H1 (cell line): ENCODE measurements at regions not wholly inside any gene's neighbourhood (a gene's known extent, or its start where the extent isn't known, plus 50 kb on each side); places are given as distances from the start of the nearest gene placed in this dataset.

Experiments used
- CTCF ChIA-PET: fragments of 300-600 bp; sonication (Branson Sonifier 250); formaldehyde crosslinking; loops from one replicate; lab custom pipeline; 2021; ENCODE audit not compliant: partially characterized antibody; lab: Charles Lee
- POLR2A ChIA-PET: fragments of 300-600 bp; sonication (Branson Sonifier 250); formaldehyde crosslinking; loops from one replicate; lab custom pipeline; 2021; ENCODE audit warnings: inconsistent platforms; ENCODE audit not compliant: partially characterized antibody; lab: Charles Lee
- DNase-seq, 2 experiments: peaks; one replicate each; pipeline versions ENCODE4 v3.0.0 to v3.0.0-alpha.2; 2010 to 2022; ENCODE audit warnings: low spot score in 2 of 2, low read depth in 1 of 2, mixed read lengths in 1 of 2
- FAIRE-seq: peaks from 2 replicates; lab custom pipeline; 2011; peaks lifted over from hg19 to GRCh38; lab: Jason Lieb, UNC
- H2AFZ ChIP-seq: 2 replicates; pipeline ENCODE4 v1.8.1; 2012; ENCODE audit warnings: low read length, inconsistent platforms
- H2AK5ac ChIP-seq: 2 replicates; pipeline ENCODE4 v1.6.1; 2013; ENCODE audit warnings: low read depth, low read length
- H2BK120ac ChIP-seq: replicated peaks from 2 replicates; pipeline ENCODE3; 2013; ENCODE audit warnings: low read depth, low read length, inconsistent platforms
- H2BK12ac ChIP-seq: 2 replicates; pipeline ENCODE4 v1.6.1; 2013; ENCODE audit warnings: low read depth, low read length
- H2BK15ac ChIP-seq: 2 replicates; pipeline ENCODE4 v1.6.1; 2013; ENCODE audit warnings: low read length
- H2BK20ac ChIP-seq: 2 replicates; pipeline ENCODE4 v1.6.1; 2013; ENCODE audit warnings: low read length
- H2BK5ac ChIP-seq: 2 replicates; pipeline ENCODE4 v1.6.1; 2013; ENCODE audit warnings: low read depth, low read length
- H3K14ac ChIP-seq: 2 replicates; pipeline ENCODE4 v1.6.1; 2013; ENCODE audit warnings: inconsistent platforms; ENCODE audit not compliant: insufficient read length
- H3K18ac ChIP-seq: 2 replicates; pipeline ENCODE4 v1.6.1; 2013; ENCODE audit warnings: low read length; ENCODE audit errors: extremely low read depth
- H3K23ac ChIP-seq: 2 replicates; pipeline ENCODE4 v1.6.1; 2013; ENCODE audit warnings: inconsistent platforms; ENCODE audit not compliant: insufficient read length
- H3K23me2 ChIP-seq: 2 replicates; pipeline ENCODE4 v1.6.1; 2013; ENCODE audit warnings: low read depth, low read length
- H3K27ac ChIP-seq: 2 replicates; pipeline ENCODE4 v1.6.1; 2011; ENCODE audit warnings: low read depth, low read length, inconsistent platforms
- H3K27me3 ChIP-seq, 4 experiments: replicated peaks in 1 of 4; 1 replicate in 1 of 4; 2 replicates in 3 of 4; pipeline versions ENCODE4 v1.6.1 to v1.8.1; 2011 to 2013; ENCODE audit warnings: low read length in 3 of 4, mild to moderate bottlenecking in 3 of 4, inconsistent platforms in 2 of 4, mixed read lengths in 2 of 4, moderate library complexity in 1 of 4; ENCODE audit not compliant: control insufficient read depth in 3 of 4, insufficient read depth in 3 of 4; ENCODE audit errors: extremely low read depth in 1 of 4
- H3K36me3 ChIP-seq, 4 experiments: 2 replicates each; pipeline versions ENCODE4 v1.6.1 to v1.8.1; 2011 to 2013; ENCODE audit warnings: mild to moderate bottlenecking in 4 of 4, low read length in 3 of 4, moderate library complexity in 2 of 4, control low read depth in 1 of 4, inconsistent platforms in 1 of 4; ENCODE audit not compliant: insufficient read depth in 4 of 4, control insufficient read depth in 2 of 4
- H3K4ac ChIP-seq: replicated peaks from 2 replicates; pipeline ENCODE3; 2013; ENCODE audit warnings: low read length, low read depth, mixed read lengths, inconsistent platforms; ENCODE audit not compliant: insufficient read length
- H3K4me1 ChIP-seq, 4 experiments: replicated peaks in 1 of 4; 1 replicate in 1 of 4; 2 replicates in 3 of 4; pipeline versions ENCODE4 v1.6.1 to v1.8.1; 2011 to 2013; ENCODE audit warnings: low read length in 3 of 4, inconsistent platforms in 2 of 4, mixed read lengths in 1 of 4; ENCODE audit not compliant: insufficient read depth in 4 of 4, control insufficient read depth in 3 of 4
- H3K4me2 ChIP-seq, 2 experiments: 2 replicates each; pipeline versions ENCODE4 v1.6.1 to v1.8.1; 2011 to 2013; ENCODE audit warnings: low read depth in 2 of 2, low read length in 2 of 2, control low read depth in 1 of 2, inconsistent platforms in 1 of 2, mild to moderate bottlenecking in 1 of 2; ENCODE audit not compliant: insufficient read depth in 1 of 2
- H3K4me3 ChIP-seq, 4 experiments: fragments of 200-600, 300-600 bp in 1 of 4; sonication (generic), shearing (Covaris generic), sonication (Bioruptor Twin) in 1 of 4; 2 replicates each; pipeline versions ENCODE4 v1.5.1 to v1.8.1; 2011 to 2016; ENCODE audit warnings: low read length in 4 of 4, low read depth in 3 of 4, control low read depth in 2 of 4, inconsistent platforms in 2 of 4, mild to moderate bottlenecking in 2 of 4, mixed read lengths in 1 of 4, moderate library complexity in 1 of 4; ENCODE audit not compliant: insufficient read depth in 2 of 4; ENCODE audit errors: extremely low read depth in 1 of 4
- H3K56ac ChIP-seq: replicated peaks from 2 replicates; pipeline ENCODE3; 2013; ENCODE audit warnings: low read depth, mild to moderate bottlenecking, mixed read lengths, low read length, inconsistent platforms; ENCODE audit not compliant: insufficient read length
- H3K79me1 ChIP-seq: 2 replicates; pipeline ENCODE4 v1.6.1; 2013; ENCODE audit warnings: low read depth, low read length, control low read depth
- H3K79me2 ChIP-seq, 2 experiments: 2 replicates each; pipeline versions ENCODE4 v1.6.1 to v1.8.1; 2012 to 2013; ENCODE audit warnings: low read length in 2 of 2, mild to moderate bottlenecking in 2 of 2, inconsistent platforms in 1 of 2; ENCODE audit not compliant: insufficient read depth in 2 of 2, control insufficient read depth in 1 of 2
- H3K9ac ChIP-seq, 4 experiments: replicated peaks in 1 of 4; 1 replicate in 1 of 4; 2 replicates in 3 of 4; pipeline versions ENCODE4 v1.6.1 to v1.8.1; 2011 to 2013; ENCODE audit warnings: low read depth in 3 of 4, low read length in 3 of 4, control low read depth in 2 of 4, mild to moderate bottlenecking in 2 of 4, moderate library complexity in 2 of 4, inconsistent platforms in 1 of 4; ENCODE audit errors: extremely low read depth in 1 of 4
- H3K9me3 ChIP-seq, 2 experiments: 2 replicates each; pipeline versions ENCODE4 v1.6.1 to v1.8.1; 2012 to 2013; ENCODE audit warnings: mild to moderate bottlenecking in 2 of 2, moderate library complexity in 2 of 2, control low read depth in 1 of 2, inconsistent platforms in 1 of 2, low read depth in 1 of 2, low read length in 1 of 2, mixed read lengths in 1 of 2; ENCODE audit not compliant: insufficient read depth in 2 of 2
- H4K20me1 ChIP-seq, 2 experiments: replicated peaks in 1 of 2; 2 replicates each; pipeline versions ENCODE3 to v1.8.1; 2011 to 2013; ENCODE audit warnings: inconsistent platforms in 2 of 2, low read length in 2 of 2, mild to moderate bottlenecking in 1 of 2; ENCODE audit not compliant: insufficient read depth in 2 of 2, control insufficient read depth in 1 of 2
- H4K5ac ChIP-seq: 2 replicates; pipeline ENCODE4 v1.6.1; 2013; ENCODE audit warnings: low read length, low read depth, mixed read lengths, inconsistent platforms; ENCODE audit not compliant: insufficient read length
- H4K8ac ChIP-seq: 2 replicates; pipeline ENCODE4 v1.8.0; 2013; ENCODE audit warnings: mild to moderate bottlenecking, moderate library complexity, low read length, inconsistent platforms; ENCODE audit not compliant: insufficient read depth; ENCODE audit errors: extremely low read depth
- H4K91ac ChIP-seq: replicated peaks from 2 replicates; pipeline ENCODE3; 2013; ENCODE audit warnings: low read length, mixed read lengths, inconsistent platforms; ENCODE audit not compliant: insufficient read length
- BACH1 ChIP-seq: IDR thresholded peaks from 2 replicates; pipeline ENCODE4 v1.6.1; 2012; ENCODE audit warnings: low read length, improper control_type of control experiment
- CEBPB ChIP-seq: IDR thresholded peaks from 2 replicates; pipeline ENCODE4 v1.6.1; 2012; ENCODE audit warnings: low read depth, low read length
- KDM1A ChIP-seq: fragments of 200-600, 300-600 bp; sonication (generic); IDR thresholded peaks from 2 replicates; pipeline ENCODE4 v1.7.1; 2016; ENCODE audit warnings: mild to moderate bottlenecking, low read length, borderline replicate concordance
- KDM4A ChIP-seq: IDR thresholded peaks from one replicate; pipeline ENCODE4 v1.7.1; 2012; ENCODE audit warnings: low read depth, mild to moderate bottlenecking, moderate library complexity, low read length, inconsistent platforms; ENCODE audit not compliant: severe bottlenecking
- KDM5A ChIP-seq: fragments of 200-600 bp; IDR thresholded peaks from 2 replicates; pipeline ENCODE4 v1.7.1; 2012; ENCODE audit warnings: mild to moderate bottlenecking, low read length, inconsistent platforms, mixed read lengths
- TCF12 ChIP-seq: IDR thresholded peaks from 2 replicates; pipeline ENCODE4 v1.6.1; 2011; ENCODE audit warnings: low read depth, mild to moderate bottlenecking, low read length
- WGBS, 2 experiments: shearing (Covaris generic) in 1 of 2; methylation state at CpG; one replicate each; pipeline versions ENCODE4 v1.1.6 to v1.1.7; 2013 to 2015; ENCODE audit warnings: low lambda C conversion rate in 2 of 2, mixed read lengths in 2 of 2, inconsistent platforms in 1 of 2, low coverage in 1 of 2, missing lambda C conversion rate in 1 of 2; ENCODE audit not compliant: insufficient replicate concordance in 2 of 2, insufficient coverage in 1 of 2, insufficient read length in 1 of 2; ENCODE audit errors: extremely low coverage in 1 of 2, missing lambda C conversion rate in 1 of 2; 5-methylcytosine and 5-hydroxymethylcytosine counted together

DNA sequence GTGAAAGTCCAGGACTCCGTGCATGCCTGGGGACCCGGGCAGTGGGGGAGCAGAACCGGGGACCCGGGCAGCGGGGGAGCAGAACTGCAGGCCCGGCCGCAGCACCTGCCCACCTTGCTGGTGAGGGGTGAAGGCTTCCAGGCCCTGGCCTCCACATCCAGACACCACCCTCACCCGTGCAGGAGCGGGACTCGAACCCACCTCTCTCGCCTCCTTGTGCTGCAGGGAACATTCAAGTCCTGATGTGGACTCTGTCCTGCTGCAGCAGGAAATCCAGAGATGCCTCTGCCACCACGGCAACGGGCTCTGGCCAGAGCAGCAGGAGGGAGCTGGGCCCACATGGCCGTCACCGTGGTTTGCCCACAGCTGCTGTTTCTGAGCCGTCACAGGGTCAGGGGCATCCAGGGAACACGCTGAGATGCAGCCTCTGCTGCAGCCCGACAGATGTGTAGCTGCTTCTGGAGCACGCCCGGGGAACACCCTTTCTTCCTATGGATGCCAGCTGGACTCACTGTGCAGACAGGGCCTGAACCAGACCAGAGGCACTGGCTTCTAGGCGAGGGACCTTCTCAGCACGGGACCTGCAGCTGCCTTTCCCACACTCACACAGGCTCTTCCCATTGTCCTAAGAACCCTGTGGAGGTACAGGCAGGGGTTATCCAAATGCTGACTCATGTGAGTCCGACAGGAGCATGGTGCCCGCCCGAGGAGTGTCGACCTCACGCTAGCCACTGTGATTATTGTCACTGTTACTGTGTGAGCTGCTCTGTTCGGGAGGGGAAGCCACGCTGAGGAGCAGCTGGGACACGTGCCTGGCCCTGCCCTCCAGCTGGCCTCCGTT is 89.2 kb upstream of the CTDP1 start:
- Histone ChIP-seq H3K56ac (no peak overlapping the region), H4K20me1 (no peaks in the 10 kb centered on the region), H3K9ac (no peak overlapping the region), H2AFZ (no peak overlapping the region), H4K5ac (no peak overlapping the region), H3K4ac (no peak overlapping the region), H3K79me2 (no peaks in the 10 kb centered on the region), H2BK20ac (0 out of 2 replicates have a peak overlapping the region, but pooled peaks have one; percentile 32), H3K18ac (peak overlapping the region; percentile 32), H4K8ac (peak overlapping the region; percentile 65; the same call in 1 of the 2 replicates), H3K27ac (no peak overlapping the region), H3K4me1 (peaks cover 0 to 15% (median 8%) of the 10 kb centered on the region in 4 experiments; a peak in 6 of 7 replicates), H2BK5ac (peak overlapping the region; percentile 49; the same call in 1 of the 2 replicates), H3K79me1 (no peaks in the 10 kb centered on the region), H3K23ac (peak overlapping the region; percentile 21), H2BK12ac (peak overlapping the region; percentile 9; the same call in 1 of the 2 replicates), H2BK15ac (no peak overlapping the region; the same call in 1 of the 2 replicates), H3K9me3 (no peaks in the 10 kb centered on the region), H3K36me3 (no peaks in the 10 kb centered on the region), H2AK5ac (peak overlapping the region; percentile 40; the same call in 1 of the 2 replicates), H4K91ac (peak overlapping the region; percentile 84), H3K4me2 (no peak overlapping the region), H2BK120ac (no peak overlapping the region), H3K27me3 (peaks cover 0 to 7% (median 0%) of the 10 kb centered on the region in 4 experiments; a peak in 1 of 7 replicates), H3K14ac (no peak overlapping the region), H3K4me3 (no peak overlapping the region), H3K23me2 (no peaks in the 10 kb centered on the region; the same call in 1 of the 2 replicates)
- DNase-seq (no peak), FAIRE-seq (no peak)
- ChIA-PET CTCF (interaction anchor here (0.7 to 1.0 kb wide), 3 partner anchors 23 to 119 kb away, joined by 3 read pairs; no protein-coding TSS in a partner anchor), POLR2A (no interaction called here)
- TF ChIP-seq BACH1 (peak; percentile 50; the same call in 1 of the 2 replicates), TCF12 (no peak), KDM5A (no peak), CEBPB (no peak), KDM4A (no peak), KDM1A (no peak)
- 89% methylated on average over 29 of the region's 31 CpGs; no CpG with 5 or more reads in 1 of the 2 experiments for WGBS, 2 experiments
